GM21723 (cell line): ENCODE measurements at regions not wholly inside any gene's neighbourhood (a gene's known extent, or its start where the extent isn't known, plus 50 kb on each side); places are given as distances from the start of the nearest gene placed in this dataset.

ENCODE experiments used
- ATAC-seq: cut with Tn5 transposase; IDR thresholded peaks from one replicate; pipeline ENCODE4 v1.9.1; 2021; ENCODE audit warnings: mild to moderate bottlenecking, moderate library complexity; ENCODE audit not compliant: unreplicated experiment

GRCh38 chr7:109121599-109122300, 552.1 kb downstream of the DNAJB9 start:
- ATAC-seq: no peak

GRCh38 chr7:109125001-109125400, 555.3 kb downstream of the DNAJB9 start:
- no peak for ATAC-seq

GRCh38 chr7:109126404-109127050, 556.9 kb downstream of the DNAJB9 start:
- ATAC-seq: no peak

- no peak for ATAC-seq
Measured at GRCh38 chr7:109127145-109127544, 557.5 kb downstream of the DNAJB9 start.

- no peak for ATAC-seq
Measured at GRCh38 chr7:109131141-109131540, 561.5 kb downstream of the DNAJB9 start.

GRCh38 chr7:109136893-109137292, 567.2 kb downstream of the DNAJB9 start:
- ATAC-seq: no peak

- no peak for ATAC-seq
Measured at GRCh38 chr7:109154748-109155147, 585.1 kb downstream of the DNAJB9 start.

GRCh38 chr7:109158246-109158645, 588.6 kb downstream of the DNAJB9 start:
- no peak for ATAC-seq

GRCh38 chr7:109176661-109177060, 607.0 kb downstream of the DNAJB9 start:
- ATAC-seq: no peak

- no peak for ATAC-seq
Measured at GRCh38 chr7:109178342-109178741, 608.7 kb downstream of the DNAJB9 start.

GRCh38 chr7:109179601-109180000, 609.9 kb downstream of the DNAJB9 start:
- no peak for ATAC-seq

- no peak for ATAC-seq
Measured at GRCh38 chr7:109190766-109191398, 621.2 kb downstream of the DNAJB9 start.

- ATAC-seq: no peak
Measured at GRCh38 chr7:109206196-109206595, 636.5 kb downstream of the DNAJB9 start.

- no peak for ATAC-seq
Measured at GRCh38 chr7:109213081-109213480, 643.4 kb downstream of the DNAJB9 start.

GRCh38 chr7:109215341-109215740, 645.7 kb downstream of the DNAJB9 start:
- ATAC-seq: no peak

GRCh38 chr7:109224100-109224499, 654.4 kb downstream of the DNAJB9 start:
- ATAC-seq: no peak

- no peak for ATAC-seq
Measured at GRCh38 chr7:109226699-109227098, 657.0 kb downstream of the DNAJB9 start.

- peak; percentile 54 for ATAC-seq
Measured at GRCh38 chr7:109235316-109235715, 665.6 kb downstream of the DNAJB9 start.

- no peak for ATAC-seq
Measured at GRCh38 chr7:109246330-109247077, 676.8 kb downstream of the DNAJB9 start.

- ATAC-seq: no peak
Measured at GRCh38 chr7:109256762-109257560, 687.3 kb downstream of the DNAJB9 start.

- peak; percentile 77 for ATAC-seq
Measured at GRCh38 chr7:109259151-109259550, 689.5 kb downstream of the DNAJB9 start.
